ENCODE measurements at regions not wholly inside any gene's neighbourhood (a gene's known extent, or its start where the extent isn't known, plus 50 kb on each side); places are given as distances from the start of the nearest gene placed in this dataset.

GRCh38 chr15:47573673-47574072, 143.6 kb upstream of the SEMA6D start:
- TF ChIP-seq CTCF (conservative IDR thresholded peaks at IDR 0.05 in 1 of 2, IDR thresholded peaks at IDR 0.05 in 1 of 2; ENCODE audit: extremely low read depth in 1 of 2, insufficient read depth in 1 of 2, low read depth in 1 of 2, low read length in 2 of 2) (no peak), EZH2 (IDR thresholded peaks at IDR 0.05; ENCODE audit: borderline replicate concordance, low read length) (no peak)
